HL-60 (cell line): ENCODE measurements at regions not wholly inside any gene's neighbourhood (a gene's known extent, or its start where the extent isn't known, plus 50 kb on each side); places are given as distances from the start of the nearest gene placed in this dataset.

Experiments
- DNase-seq, 2 experiments: peaks; one replicate each; pipeline ENCODE4 v3.0.0-alpha.2; 2010 to 2020; ENCODE audit warnings: low read depth in 1 of 2, low spot score in 1 of 2
- H3K27ac ChIP-seq: fragments of 250-450 bp; sonication (Bioruptor Pico); replicated peaks from 2 replicates; pipeline ENCODE4 v1.5.1; 2020; ENCODE audit warnings: mild to moderate bottlenecking, moderate library complexity
- H3K27me3 ChIP-seq: fragments of 250-450 bp; sonication (Bioruptor Pico); 2 replicates; pipeline ENCODE4 v1.5.1; 2021; ENCODE audit warnings: mild to moderate bottlenecking, moderate library complexity; ENCODE audit not compliant: insufficient read depth, poor library complexity, severe bottlenecking
- H3K4me3 ChIP-seq: replicated peaks from 2 replicates; pipeline ENCODE4 v1.5.1; 2011; ENCODE audit warnings: mild to moderate bottlenecking, control low read depth, low read length; ENCODE audit not compliant: insufficient read depth
- GABPA ChIP-seq: IDR thresholded peaks from 2 replicates; pipeline ENCODE4 v1.6.1; 2012; ENCODE audit warnings: low read depth
- POLR2AphosphoS5 ChIP-seq: IDR thresholded peaks from 2 replicates; pipeline ENCODE4 v1.6.1; 2012; ENCODE audit warnings: low read depth
- SPI1 ChIP-seq: IDR thresholded peaks from 2 replicates; pipeline ENCODE4 v1.6.1; 2012; ENCODE audit warnings: low read depth, mild to moderate bottlenecking, borderline replicate concordance
- TF ChIP-seq, protein P1 (sequence below): IDR thresholded peaks from 2 replicates; pipeline ENCODE4 v1.6.1; 2012; ENCODE audit warnings: low read depth; ENCODE audit not compliant: insufficient replicate concordance
- TF ChIP-seq, protein P2 (sequence below): IDR thresholded peaks from one replicate; pipeline ENCODE4 v1.5.1; 2011; ENCODE audit warnings: low read length, control low read depth, inconsistent platforms; ENCODE audit not compliant: insufficient read depth

DNA sequence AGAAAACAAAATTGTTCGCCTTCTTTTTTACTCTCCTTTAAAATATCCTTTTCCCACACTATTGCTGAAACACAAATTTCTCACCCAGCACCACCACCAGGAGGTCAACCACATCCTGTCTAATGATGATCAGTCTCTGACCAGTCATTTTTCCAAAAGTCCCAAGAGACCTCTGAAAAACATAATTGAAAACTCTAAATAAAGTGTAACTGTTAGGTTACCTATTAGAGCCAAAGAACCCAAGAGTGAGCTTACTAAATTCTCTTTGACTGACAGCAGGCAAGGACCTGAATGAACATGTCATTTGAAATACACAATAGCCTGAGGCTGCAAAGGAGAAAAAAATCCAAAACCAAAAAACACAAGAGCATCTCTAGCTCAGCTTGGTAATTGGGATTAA is 735.4 kb downstream of the CBLN4 start:
- DNase-seq, result no peak
- H3K27ac ChIP-seq, result no peak overlapping the region
- H3K27me3 ChIP-seq, result no peaks in the 10 kb centered on the region
- H3K4me3 ChIP-seq, result no peak overlapping the region
- TF ChIP-seq SPI1, result no peak
- TF ChIP-seq, protein P1, sequence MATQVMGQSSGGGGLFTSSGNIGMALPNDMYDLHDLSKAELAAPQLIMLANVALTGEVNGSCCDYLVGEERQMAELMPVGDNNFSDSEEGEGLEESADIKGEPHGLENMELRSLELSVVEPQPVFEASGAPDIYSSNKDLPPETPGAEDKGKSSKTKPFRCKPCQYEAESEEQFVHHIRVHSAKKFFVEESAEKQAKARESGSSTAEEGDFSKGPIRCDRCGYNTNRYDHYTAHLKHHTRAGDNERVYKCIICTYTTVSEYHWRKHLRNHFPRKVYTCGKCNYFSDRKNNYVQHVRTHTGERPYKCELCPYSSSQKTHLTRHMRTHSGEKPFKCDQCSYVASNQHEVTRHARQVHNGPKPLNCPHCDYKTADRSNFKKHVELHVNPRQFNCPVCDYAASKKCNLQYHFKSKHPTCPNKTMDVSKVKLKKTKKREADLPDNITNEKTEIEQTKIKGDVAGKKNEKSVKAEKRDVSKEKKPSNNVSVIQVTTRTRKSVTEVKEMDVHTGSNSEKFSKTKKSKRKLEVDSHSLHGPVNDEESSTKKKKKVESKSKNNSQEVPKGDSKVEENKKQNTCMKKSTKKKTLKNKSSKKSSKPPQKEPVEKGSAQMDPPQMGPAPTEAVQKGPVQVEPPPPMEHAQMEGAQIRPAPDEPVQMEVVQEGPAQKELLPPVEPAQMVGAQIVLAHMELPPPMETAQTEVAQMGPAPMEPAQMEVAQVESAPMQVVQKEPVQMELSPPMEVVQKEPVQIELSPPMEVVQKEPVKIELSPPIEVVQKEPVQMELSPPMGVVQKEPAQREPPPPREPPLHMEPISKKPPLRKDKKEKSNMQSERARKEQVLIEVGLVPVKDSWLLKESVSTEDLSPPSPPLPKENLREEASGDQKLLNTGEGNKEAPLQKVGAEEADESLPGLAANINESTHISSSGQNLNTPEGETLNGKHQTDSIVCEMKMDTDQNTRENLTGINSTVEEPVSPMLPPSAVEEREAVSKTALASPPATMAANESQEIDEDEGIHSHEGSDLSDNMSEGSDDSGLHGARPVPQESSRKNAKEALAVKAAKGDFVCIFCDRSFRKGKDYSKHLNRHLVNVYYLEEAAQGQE, result no peak
- TF ChIP-seq, protein P2, sequence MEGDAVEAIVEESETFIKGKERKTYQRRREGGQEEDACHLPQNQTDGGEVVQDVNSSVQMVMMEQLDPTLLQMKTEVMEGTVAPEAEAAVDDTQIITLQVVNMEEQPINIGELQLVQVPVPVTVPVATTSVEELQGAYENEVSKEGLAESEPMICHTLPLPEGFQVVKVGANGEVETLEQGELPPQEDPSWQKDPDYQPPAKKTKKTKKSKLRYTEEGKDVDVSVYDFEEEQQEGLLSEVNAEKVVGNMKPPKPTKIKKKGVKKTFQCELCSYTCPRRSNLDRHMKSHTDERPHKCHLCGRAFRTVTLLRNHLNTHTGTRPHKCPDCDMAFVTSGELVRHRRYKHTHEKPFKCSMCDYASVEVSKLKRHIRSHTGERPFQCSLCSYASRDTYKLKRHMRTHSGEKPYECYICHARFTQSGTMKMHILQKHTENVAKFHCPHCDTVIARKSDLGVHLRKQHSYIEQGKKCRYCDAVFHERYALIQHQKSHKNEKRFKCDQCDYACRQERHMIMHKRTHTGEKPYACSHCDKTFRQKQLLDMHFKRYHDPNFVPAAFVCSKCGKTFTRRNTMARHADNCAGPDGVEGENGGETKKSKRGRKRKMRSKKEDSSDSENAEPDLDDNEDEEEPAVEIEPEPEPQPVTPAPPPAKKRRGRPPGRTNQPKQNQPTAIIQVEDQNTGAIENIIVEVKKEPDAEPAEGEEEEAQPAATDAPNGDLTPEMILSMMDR, result no peak
- TF ChIP-seq POLR2AphosphoS5, result no peak
- no peak for TF ChIP-seq GABPA

- no peak for DNase-seq
- TF ChIP-seq, protein P1, result no peak
- TF ChIP-seq SPI1 (no peak), GABPA (no peak), POLR2AphosphoS5 (no peak)
- no peak overlapping the region for H3K4me3 ChIP-seq
- H3K27ac ChIP-seq, result no peak overlapping the region
- no peaks in the 10 kb centered on the region for H3K27me3 ChIP-seq
Observed at GRCh38 chr20:55266361-55266760, 739.0 kb downstream of the CBLN4 start.

DNA sequence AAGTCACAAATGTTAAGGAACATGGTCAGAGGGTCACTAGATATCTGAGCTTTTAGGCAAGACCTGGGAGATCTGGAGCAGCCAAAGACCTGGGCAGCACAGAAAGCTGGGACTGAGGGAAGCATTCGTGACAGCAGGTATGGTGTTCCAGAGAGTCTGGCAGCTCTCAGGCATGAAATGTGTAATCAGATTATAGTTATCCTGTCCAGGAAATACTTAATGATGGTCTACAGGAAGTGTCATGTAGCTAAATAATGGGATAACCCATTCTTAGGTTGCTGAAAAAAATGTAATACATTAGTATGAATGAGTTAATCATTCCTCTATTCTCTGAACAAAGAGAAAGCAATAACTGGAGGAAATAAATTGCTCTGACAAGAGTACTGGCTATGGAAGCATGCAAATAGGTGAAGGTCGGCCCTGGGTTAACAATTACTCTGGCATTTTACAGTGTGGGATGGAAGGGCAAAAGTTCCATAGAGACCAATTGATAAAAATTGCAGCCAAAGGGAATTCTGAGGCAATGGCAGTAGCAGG is 740.5 kb downstream of the CBLN4 start:
- no peak for TF ChIP-seq POLR2AphosphoS5
- TF ChIP-seq, protein P2, result no peak
- no peak for TF ChIP-seq GABPA
- TF ChIP-seq SPI1, result no peak
- TF ChIP-seq, protein P1, result no peak
- Histone ChIP-seq H3K27ac (no peak overlapping the region), H3K27me3 (no peaks in the 10 kb centered on the region), H3K4me3 (no peak overlapping the region)
- DNase-seq, result no peak
